Ovary (tissue), 7 donors: ENCODE measurements at regions not wholly inside any gene's neighbourhood (a gene's known extent, or its start where the extent isn't known, plus 50 kb on each side); places are given as distances from the start of the nearest gene placed in this dataset.

Source experiments
- DNase-seq, 5 donors: peaks; one replicate each; pipeline ENCODE4 v3.0.0-alpha.2; 2019 to 2020
- H3K27ac ChIP-seq, 2 donors: fragments of 200-600 bp; one replicate each; pipeline versions ENCODE4 v1.5.1 to v1.8.0; 2019 to 2022
- H3K27me3 ChIP-seq: fragments of 200-600 bp; one replicate; pipeline ENCODE4 v1.8.0; 2022
- H3K36me3 ChIP-seq: fragments of 200-600 bp; sonication (generic); one replicate; pipeline ENCODE4 v1.5.1; 2019
- H3K4me1 ChIP-seq: one replicate; pipeline ENCODE4 v1.8.1; 2013; ENCODE audit warnings: mild to moderate bottlenecking, moderate library complexity; ENCODE audit not compliant: insufficient read depth
- H3K4me3 ChIP-seq: fragments of 200-600 bp; sonication (generic); one replicate; pipeline ENCODE4 v1.5.1; 2017
- H3K9me3 ChIP-seq, 2 donors: fragments of 200-600 bp in 1 of 2; sonication (generic) in 1 of 2; one replicate each; pipeline versions ENCODE4 v1.5.1 to v1.8.1; 2013 to 2019; ENCODE audit warnings: mild to moderate bottlenecking in 1 of 2, moderate library complexity in 1 of 2
- CTCF ChIP-seq, 3 donors: fragments of 450-650 bp in 2 of 3; fragments of 200-600 bp in 1 of 3; IDR thresholded peaks; one replicate each; pipeline versions ENCODE4 v1.5.1 to v1.8.0; 2016 to 2022; ENCODE audit warnings: antibody characterized with exemption in 3 of 3, mild to moderate bottlenecking in 1 of 3
- EP300 ChIP-seq: sonication (generic); formaldehyde crosslinking; IDR thresholded peaks from one replicate; pipeline ENCODE4 v1.6.1; 2017; ENCODE audit warnings: antibody characterized with exemption
- POLR2A ChIP-seq: fragments of 450-650 bp; IDR thresholded peaks from one replicate; pipeline ENCODE4 v1.6.1; 2017; ENCODE audit warnings: antibody characterized with exemption, mild to moderate bottlenecking, moderate library complexity
- WGBS, 3 donors: extraction: QIAGEN DNeasy Blood & Tissue Kit in 1 of 3; methylation state at CpG; one replicate each; pipeline versions ENCODE4 v1.1.5 to v1.1.7; 2013 to 2017; 5-methylcytosine and 5-hydroxymethylcytosine counted together
- intact Hi-C, 4 donors: fragments of 100-400 bp; cut with DNase I; formaldehyde crosslinking; loops; one replicate each; pipeline versions ENCODE4 v1.11.0 to v1.15.1; 2022 to 2023
- donor health status: DM: no; HTN: no; CAD: no; lungs with moderate emphysema.
- donor health status: DM: no; HTN: no; CAD: no.
- donor health status: Bipolar disorder and iron deficiency.
- donor health status: DM: no; HTN: no; CAD: no.
- donor health status: DM: yes; HTN: yes; CAD: no.

DNA sequence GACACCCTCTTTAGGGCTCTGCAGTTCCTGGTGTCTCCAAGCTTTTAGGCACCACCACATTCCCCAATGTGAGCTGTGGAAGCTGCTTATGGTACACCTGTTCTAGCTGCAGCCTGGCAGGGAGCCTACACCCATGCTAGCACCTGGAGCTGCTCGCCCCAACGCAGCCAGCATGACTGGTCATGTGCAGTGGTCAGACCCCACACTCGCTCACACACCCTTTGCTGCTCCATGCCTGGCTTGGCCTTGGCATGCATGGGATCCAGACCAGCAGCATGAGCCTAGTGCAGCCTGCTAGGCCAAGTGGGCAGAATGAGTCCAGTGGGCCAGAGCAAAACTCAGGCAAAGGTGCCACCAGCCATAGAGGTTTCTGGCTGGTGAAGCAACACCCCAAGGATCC lies 86.4 kb upstream of the OSBPL8 start:
- DNase-seq = no peak
- TF ChIP-seq POLR2A (no peak), CTCF (IDR thresholded peaks at IDR 0.05) (no peak), EP300 (no peak)
- Histone ChIP-seq H3K36me3 (no peaks in the 10 kb centered on the region), H3K4me1 (no peaks in the 10 kb centered on the region), H3K4me3 (no peak overlapping the region), H3K27ac (no peak overlapping the region), H3K9me3 (no peaks in the 10 kb centered on the region), H3K27me3 (no peaks in the 10 kb centered on the region)
- WGBS, 3 donors = 98 to 100% (median 98%) methylated on average over 3 of the region's 3 CpGs
- intact Hi-C loops = no loop called here

- Histone ChIP-seq H3K36me3 (no peaks in the 10 kb centered on the region), H3K4me1 (no peaks in the 10 kb centered on the region), H3K9me3 (no peaks in the 10 kb centered on the region), H3K27me3 (no peaks in the 10 kb centered on the region), H3K27ac (no peak overlapping the region), H3K4me3 (no peak overlapping the region)
- DNase-seq = no peak
- TF ChIP-seq CTCF (IDR thresholded peaks at IDR 0.05) (no peak), POLR2A (no peak), EP300 (no peak)
- WGBS, 3 donors = 85 to 90% (median 89%) methylated on average over 1 of the region's 1 CpG
- intact Hi-C loops = no loop called here
Measured at GRCh38 chr12:76646366-76646765, 86.8 kb upstream of the OSBPL8 start.

DNA sequence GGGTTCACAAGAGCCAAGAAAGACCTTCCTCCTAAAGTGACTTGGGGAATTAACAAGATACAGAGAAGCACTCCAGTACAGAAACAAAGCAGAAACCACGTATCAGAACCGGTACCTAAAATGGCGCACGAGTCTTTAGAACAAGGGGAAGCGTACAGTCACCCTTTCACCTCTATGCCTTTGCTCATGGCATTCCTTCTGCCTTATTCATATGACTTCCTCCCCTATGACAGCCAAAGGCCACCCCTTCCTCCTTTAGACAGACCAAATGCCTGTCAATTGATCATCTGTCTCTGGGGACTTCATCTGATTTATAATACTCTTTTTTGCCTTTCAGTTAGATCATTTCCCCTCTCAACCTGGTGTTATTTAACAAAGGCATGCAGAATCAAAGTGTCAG lies 89.5 kb upstream of the OSBPL8 start:
- WGBS, 3 donors = 94 to 95% (median 94%) methylated on average over 5 of the region's 5 CpGs
- no peaks in the 10 kb centered on the region for H3K36me3 ChIP-seq
- H3K4me3 ChIP-seq = no peak overlapping the region
- intact Hi-C loops = no loop called here
- H3K27ac ChIP-seq = no peak overlapping the region
- H3K9me3 ChIP-seq = no peaks in the 10 kb centered on the region
- no peaks in the 10 kb centered on the region for H3K4me1 ChIP-seq
- TF ChIP-seq CTCF (IDR thresholded peaks at IDR 0.05) = no peak
- no peak for TF ChIP-seq EP300
- no peak for TF ChIP-seq POLR2A
- DNase-seq = no peak
- no peaks in the 10 kb centered on the region for H3K27me3 ChIP-seq

DNA sequence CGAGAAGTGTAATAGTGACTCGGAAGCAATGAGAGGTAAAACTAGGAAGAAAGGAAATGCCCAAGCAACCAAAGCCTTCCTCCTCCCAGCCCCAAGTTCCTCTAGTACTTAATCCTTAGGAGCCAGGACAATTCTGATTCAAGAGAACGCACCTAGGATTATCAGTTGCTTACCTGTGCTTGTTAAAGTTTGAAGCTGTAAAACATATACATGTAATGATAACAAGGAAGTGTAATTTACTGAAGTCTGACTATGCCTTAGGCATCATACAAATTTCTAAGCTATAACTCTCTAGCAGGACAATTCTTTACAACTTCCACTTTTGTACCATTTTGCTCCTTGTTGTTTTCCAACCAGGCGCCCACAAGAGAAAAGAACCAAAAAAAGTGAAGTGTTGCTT lies 92.8 kb upstream of the OSBPL8 start:
- DNase-seq = no peak
- TF ChIP-seq EP300 (no peak), POLR2A (no peak), CTCF (IDR thresholded peaks at IDR 0.05) (no peak)
- intact Hi-C loops = no loop called here
- Histone ChIP-seq H3K4me1 (no peaks in the 10 kb centered on the region), H3K36me3 (no peaks in the 10 kb centered on the region), H3K4me3 (no peak overlapping the region), H3K9me3 (no peaks in the 10 kb centered on the region), H3K27ac (no peak overlapping the region), H3K27me3 (no peaks in the 10 kb centered on the region)
- WGBS, 3 donors = 87 to 92% (median 91%) methylated on average over 4 of the region's 4 CpGs

DNA sequence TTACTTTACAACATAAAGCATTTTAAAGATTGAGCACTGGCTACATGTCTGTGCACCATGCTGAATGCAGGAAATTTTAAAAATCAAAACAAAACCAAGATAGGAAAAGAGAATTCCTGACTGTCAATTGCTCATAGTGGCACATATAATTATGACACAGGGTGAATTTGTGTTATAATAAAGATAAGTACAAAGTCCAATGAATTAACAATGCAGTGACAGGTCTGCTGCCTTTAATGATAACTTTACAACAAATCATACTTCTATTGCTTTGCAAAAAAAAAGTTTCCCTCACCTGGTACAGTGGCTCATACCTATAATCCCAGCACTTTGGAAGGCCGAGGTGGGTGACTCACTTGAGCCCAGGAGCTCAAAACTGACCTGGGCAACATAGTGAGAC lies 93.8 kb upstream of the OSBPL8 start:
- Histone ChIP-seq H3K27me3 (no peaks in the 10 kb centered on the region), H3K9me3 (no peaks in the 10 kb centered on the region), H3K36me3 (no peaks in the 10 kb centered on the region), H3K27ac (no peak overlapping the region), H3K4me3 (no peak overlapping the region), H3K4me1 (no peaks in the 10 kb centered on the region)
- 74 to 92% (median 88%) methylated on average over 1 of the region's 1 CpG for WGBS, 3 donors
- no peak for DNase-seq
- intact Hi-C loops = no loop called here
- TF ChIP-seq POLR2A (no peak), CTCF (IDR thresholded peaks at IDR 0.05) (no peak), EP300 (no peak)
